AG04450 (cell line): ENCODE measurements at regions not wholly inside any gene's neighbourhood (a gene's known extent, or its start where the extent isn't known, plus 50 kb on each side); places are given as distances from the start of the nearest gene placed in this dataset.

ENCODE experiments used
- CTCF ChIA-PET: fragments of 300-600, 350-600 bp; formaldehyde crosslinking; extraction: SDS; loops from one replicate; lab custom pipeline; 2022; ENCODE audit warnings: antibody characterized with exemption, inconsistent platforms; lab: Charles Lee
- POLR2A ChIA-PET: fragments of 350-600 bp; formaldehyde crosslinking; extraction: SDS; loops from one replicate; lab custom pipeline; 2021; ENCODE audit warnings: antibody characterized with exemption, inconsistent platforms; lab: Yijun Ruan, JAX
- DNase-seq: peaks from one replicate; pipeline ENCODE4 v3.0.0-alpha.2; 2011; ENCODE audit warnings: low read depth, low spot score
- H3K27ac ChIP-seq: one replicate; pipeline ENCODE4 v1.5.1; 2012; ENCODE audit warnings: low read depth, low read length, control low read depth
- H3K27me3 ChIP-seq: one replicate; pipeline ENCODE4 v1.6.0; 2012; ENCODE audit warnings: low read length; ENCODE audit not compliant: control insufficient read depth, insufficient read depth
- H3K4me3 ChIP-seq: 2 replicates; pipeline ENCODE4 v1.5.1; 2011; ENCODE audit warnings: mild to moderate bottlenecking, low read depth, low read length, control low read depth
- H3K9me3 ChIP-seq: 2 replicates; pipeline ENCODE4 v1.5.1; 2012; ENCODE audit warnings: low read length; ENCODE audit not compliant: control insufficient read depth, insufficient read depth
- TF ChIP-seq, protein P1 (sequence below): IDR thresholded peaks from 2 replicates; pipeline ENCODE4 v1.5.1; 2011; ENCODE audit warnings: low read depth, low read length, control low read depth, inconsistent platforms

DNA sequence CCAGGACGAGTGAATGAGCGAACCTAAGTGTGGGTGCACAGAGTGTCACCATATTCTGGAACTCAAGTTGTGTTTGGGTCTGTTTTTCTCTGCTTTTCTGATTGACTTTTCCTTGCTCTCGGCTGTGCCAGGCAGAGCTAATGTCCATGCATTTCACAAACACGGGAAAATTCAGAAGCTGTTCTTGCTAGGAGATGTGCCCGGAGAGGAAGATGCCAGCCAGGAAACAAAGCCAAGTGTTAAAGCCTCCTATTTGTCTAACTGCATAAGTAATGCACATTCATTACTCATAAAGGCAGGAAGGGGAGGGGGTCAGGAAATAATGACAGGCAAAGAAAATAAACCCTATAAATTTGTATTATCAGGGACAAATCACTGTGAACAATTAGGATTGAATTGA is 250.4 kb upstream of the SFSWAP start:
- POLR2A ChIA-PET = no interaction called here
- no peak for DNase-seq
- no peak overlapping the region for H3K27ac ChIP-seq
- TF ChIP-seq, protein P1, sequence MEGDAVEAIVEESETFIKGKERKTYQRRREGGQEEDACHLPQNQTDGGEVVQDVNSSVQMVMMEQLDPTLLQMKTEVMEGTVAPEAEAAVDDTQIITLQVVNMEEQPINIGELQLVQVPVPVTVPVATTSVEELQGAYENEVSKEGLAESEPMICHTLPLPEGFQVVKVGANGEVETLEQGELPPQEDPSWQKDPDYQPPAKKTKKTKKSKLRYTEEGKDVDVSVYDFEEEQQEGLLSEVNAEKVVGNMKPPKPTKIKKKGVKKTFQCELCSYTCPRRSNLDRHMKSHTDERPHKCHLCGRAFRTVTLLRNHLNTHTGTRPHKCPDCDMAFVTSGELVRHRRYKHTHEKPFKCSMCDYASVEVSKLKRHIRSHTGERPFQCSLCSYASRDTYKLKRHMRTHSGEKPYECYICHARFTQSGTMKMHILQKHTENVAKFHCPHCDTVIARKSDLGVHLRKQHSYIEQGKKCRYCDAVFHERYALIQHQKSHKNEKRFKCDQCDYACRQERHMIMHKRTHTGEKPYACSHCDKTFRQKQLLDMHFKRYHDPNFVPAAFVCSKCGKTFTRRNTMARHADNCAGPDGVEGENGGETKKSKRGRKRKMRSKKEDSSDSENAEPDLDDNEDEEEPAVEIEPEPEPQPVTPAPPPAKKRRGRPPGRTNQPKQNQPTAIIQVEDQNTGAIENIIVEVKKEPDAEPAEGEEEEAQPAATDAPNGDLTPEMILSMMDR = no peak
- H3K27me3 ChIP-seq = no peaks in the 10 kb centered on the region
- peaks cover 47% of the 10 kb centered on the region for H3K9me3 ChIP-seq
- no peak overlapping the region for H3K4me3 ChIP-seq
- CTCF ChIA-PET = no interaction called here

DNA sequence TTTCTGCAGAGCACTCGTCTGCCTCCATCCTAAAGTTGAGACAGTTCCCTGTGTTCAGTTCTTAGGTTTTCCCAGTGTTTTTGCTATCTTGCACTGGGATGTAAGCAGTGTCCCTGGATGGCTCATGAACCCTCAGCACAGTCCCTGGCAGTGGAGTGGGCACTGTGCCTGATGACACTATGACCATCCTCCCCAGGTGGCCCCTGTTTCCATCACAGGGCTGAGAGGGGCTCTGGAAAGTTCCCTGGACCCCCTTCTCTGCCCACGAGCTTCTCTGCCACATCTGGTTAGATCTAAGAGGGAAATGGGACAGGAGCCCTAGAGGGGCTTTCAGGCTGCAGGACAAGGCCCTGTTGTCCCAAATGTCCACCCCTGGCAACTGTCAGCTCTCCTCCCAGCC is 249.8 kb upstream of the SFSWAP start:
- H3K4me3 ChIP-seq = no peak overlapping the region
- POLR2A ChIA-PET = no interaction called here
- DNase-seq = no peak
- no peaks in the 10 kb centered on the region for H3K27me3 ChIP-seq
- no peak overlapping the region for H3K27ac ChIP-seq
- peaks cover 41% of the 10 kb centered on the region for H3K9me3 ChIP-seq
- TF ChIP-seq, protein P1 = no peak
- CTCF ChIA-PET = no interaction called here

DNA sequence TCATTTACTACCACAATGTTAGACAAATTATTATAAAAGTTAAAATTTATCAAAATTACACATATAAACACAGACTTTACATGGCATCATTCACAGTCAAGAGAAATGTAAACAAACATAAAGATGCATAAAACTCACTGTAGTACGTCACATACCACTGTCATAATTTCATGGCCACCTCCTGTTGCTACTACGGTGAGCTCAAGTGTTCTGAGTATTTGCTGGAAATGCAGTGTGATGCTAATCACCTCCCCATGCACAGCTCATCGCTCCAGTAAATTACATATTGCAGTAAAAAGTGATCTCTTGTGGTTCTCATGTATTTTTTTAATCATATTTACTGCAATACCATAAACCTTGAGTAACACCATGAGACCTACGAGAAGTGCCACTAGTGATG is 247.7 kb upstream of the SFSWAP start:
- Histone ChIP-seq H3K27me3 (no peaks in the 10 kb centered on the region), H3K4me3 (no peak overlapping the region), H3K9me3 (peaks cover 36% of the 10 kb centered on the region), H3K27ac (no peak overlapping the region)
- ChIA-PET CTCF (no interaction called here), POLR2A (no interaction called here)
- no peak for DNase-seq
- TF ChIP-seq, protein P1 = no peak

DNA sequence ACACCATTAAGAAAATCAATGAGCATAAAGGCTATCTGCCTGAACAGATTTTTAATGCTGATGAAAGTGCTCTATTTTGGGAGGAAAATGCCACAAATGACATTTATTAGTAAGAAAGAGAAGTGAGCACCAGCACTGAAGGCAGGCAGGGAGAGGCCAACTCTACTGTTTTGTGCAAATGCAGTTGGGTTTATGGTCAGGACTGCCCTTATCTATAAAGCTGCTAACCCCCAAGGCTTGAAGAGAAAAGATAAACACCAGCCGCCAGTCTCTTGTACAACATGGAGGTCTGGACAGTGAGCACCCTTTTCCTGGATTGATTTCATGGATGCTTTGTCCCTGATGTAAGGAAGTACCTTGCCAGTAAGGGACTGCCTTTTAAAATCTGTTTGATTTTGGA is 246.8 kb upstream of the SFSWAP start:
- ChIA-PET POLR2A (no interaction called here), CTCF (no interaction called here)
- Histone ChIP-seq H3K9me3 (peaks cover 32% of the 10 kb centered on the region), H3K4me3 (no peak overlapping the region), H3K27me3 (no peaks in the 10 kb centered on the region), H3K27ac (no peak overlapping the region)
- TF ChIP-seq, protein P1 = no peak
- no peak for DNase-seq

DNA sequence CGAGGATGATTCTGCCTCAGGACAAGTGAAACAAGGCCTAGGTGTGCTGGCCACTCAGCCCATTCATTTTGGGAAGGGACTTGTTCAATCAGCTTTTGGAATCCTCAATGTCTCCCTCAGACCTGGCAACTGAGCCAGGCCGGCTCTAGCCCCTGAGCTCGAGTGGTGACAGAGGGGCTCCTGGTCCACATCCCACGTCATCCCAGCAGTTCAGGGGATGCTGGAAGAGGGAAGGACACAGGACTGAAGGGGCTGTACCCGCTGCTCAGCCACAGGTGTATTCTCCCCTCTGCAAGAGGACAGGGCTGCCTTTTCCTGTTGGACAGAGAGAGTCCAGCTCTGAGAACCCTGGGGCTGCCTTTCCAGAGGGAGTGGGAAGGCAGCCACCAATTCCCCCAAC is 244.6 kb upstream of the SFSWAP start:
- TF ChIP-seq, protein P1 = no peak
- Histone ChIP-seq H3K27me3 (no peaks in the 10 kb centered on the region), H3K9me3 (peaks cover 27% of the 10 kb centered on the region), H3K27ac (no peak overlapping the region), H3K4me3 (no peak overlapping the region)
- POLR2A ChIA-PET = no interaction called here
- CTCF ChIA-PET = no interaction called here
- DNase-seq = no peak
